T-helper 1 cell (primary cell): ENCODE measurements at regions not wholly inside any gene's neighbourhood (a gene's known extent, or its start where the extent isn't known, plus 50 kb on each side); places are given as distances from the start of the nearest gene placed in this dataset.
"Not testable (repeated sequence)": the region's sequence is repeated elsewhere in the genome, so short reads cannot be mapped to it uniquely, and the experiment has no call there.

Source experiments
- DNase-seq, 5 donors: peaks; one replicate each; pipeline ENCODE4 v3.0.0-alpha.2; 2012 to 2020

DNA sequence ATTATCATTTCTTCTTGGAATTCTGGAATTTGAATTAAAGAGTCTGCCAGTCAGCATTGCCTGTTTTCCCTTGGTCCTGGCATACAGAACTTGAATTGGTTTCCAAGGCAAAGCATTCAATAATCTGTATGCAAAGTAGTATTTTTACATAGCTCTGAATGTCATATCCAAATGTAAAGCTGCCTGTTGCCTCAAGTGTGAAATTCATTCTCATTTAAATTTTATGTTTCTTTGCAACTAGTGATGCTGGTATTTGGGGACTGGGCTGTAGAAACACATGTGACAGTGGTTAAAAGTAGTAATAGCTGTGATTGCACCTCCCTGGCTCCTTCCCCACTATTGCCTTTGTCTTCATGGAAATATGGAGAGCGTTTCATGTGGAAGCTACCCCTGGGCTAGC, 743.9 kb upstream of the GOLIM4 start:
- no peak for DNase-seq

DNA sequence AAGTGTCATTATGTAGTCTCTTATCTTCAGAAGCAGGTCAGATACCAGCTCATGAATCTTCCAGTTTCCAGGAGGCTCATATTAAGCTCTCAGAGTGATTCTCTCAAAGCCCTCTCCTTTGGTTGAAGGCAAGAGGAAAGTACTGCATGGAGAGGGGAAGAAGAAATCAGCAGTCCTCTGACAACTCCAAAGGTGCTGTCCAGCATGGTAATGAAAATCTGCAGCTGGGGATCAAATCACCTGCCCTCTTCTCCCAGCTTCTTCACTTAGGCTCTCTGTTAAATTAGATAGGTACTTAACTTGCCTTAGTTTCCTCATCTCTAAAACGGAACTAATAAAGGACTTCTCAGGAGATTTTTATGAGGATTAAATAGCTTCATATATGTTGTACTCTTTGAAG, 738.8 kb upstream of the GOLIM4 start:
- no peak for DNase-seq

DNA sequence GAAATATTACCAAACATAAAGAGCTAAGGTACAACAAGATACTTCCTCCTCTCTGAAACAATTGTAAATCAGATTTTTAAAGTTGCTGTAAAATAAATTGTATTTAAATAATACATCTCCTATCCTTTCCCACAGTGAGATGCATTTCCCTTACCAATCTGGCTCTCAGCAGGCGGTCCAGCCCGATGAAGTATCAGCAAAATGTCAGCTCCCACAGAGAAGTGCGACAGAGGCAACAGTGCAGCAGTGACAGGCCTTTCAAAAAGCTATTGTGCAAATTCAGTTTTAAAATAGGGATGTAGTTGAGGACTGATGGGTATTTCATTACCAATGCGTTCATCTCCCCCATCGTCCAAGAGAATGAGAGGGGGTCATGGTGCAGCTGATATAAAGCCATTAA, 733.2 kb upstream of the GOLIM4 start:
- no peak for DNase-seq

DNA sequence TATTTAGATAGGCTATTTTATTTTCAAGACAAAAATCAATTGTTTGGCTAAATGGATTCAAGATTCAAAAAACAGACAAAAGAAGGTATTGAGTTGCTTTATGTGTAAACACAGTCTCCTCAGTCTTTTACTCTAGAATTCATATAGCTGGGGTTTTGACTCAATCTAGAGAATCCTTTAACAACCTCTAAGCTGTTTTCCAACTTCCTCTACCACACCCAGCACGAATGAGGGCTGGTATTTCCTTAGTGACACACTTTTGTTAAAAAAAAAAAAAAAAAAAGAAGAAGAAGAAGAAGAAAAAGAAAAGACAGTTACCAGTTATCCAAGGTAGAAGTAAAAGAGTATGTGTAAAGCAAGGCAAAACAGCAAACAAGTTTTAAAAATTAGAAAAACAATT, 732.8 kb upstream of the GOLIM4 start:
- no peak for DNase-seq

DNA sequence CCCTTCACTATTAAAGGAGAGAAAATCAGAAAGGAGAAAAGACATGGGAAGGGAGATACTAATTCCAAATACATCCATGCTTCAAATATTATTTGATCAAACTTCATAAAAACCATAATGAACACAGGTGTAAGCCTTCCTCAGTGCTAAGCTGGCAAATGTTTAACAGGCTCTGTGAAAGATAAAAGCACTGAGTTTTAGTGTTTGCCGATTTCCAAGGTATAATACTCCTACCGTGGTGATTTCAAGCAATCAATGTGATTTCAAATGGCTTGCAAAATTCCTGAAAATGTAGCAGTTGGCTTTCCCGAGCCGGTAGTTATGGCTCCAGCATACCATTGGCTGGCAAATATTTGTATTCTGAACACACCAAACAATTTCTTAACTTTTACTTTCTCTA, 732.3 kb upstream of the GOLIM4 start:
- DNase-seq: no peak

DNA sequence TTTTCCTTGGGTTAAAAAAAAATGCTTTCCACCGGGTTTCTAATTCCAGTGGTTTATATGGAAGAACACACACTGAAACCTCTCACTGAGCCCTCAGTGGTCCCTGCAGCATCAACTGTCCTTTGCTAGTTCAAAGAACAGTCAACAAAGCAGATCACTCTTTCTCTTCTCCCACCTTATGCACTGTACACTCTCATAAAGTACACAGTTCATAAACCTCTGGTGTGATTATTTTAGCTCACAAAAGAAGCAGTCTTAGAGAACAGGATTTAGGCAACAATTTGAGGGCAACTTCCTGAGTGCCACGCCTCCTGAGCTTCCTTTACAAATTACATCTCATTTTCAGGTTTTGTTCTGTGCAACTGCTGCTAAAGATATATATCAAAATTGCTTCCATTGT, 728.4 kb upstream of the GOLIM4 start:
- DNase-seq: no peak

DNA sequence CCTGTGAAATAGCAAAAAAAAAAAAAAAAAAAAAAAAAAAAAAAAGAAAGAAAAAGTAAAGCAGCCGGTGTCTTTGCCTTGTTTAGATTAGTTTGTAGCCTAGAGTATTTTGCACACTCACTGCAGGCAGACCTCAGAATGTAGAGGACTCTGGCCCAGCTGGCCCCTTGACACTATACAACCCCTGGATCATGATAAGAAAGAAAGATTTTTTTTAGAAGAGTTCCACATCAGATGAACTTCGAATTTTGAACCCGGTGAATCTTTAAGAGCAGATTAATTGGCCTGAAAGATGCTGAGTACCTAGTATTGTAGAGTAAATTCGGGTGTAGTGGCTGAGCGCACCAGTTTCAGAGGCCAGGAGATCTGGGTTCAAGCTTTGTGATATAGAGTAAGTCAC, 727.7 kb upstream of the GOLIM4 start:
- no peak for DNase-seq

DNA sequence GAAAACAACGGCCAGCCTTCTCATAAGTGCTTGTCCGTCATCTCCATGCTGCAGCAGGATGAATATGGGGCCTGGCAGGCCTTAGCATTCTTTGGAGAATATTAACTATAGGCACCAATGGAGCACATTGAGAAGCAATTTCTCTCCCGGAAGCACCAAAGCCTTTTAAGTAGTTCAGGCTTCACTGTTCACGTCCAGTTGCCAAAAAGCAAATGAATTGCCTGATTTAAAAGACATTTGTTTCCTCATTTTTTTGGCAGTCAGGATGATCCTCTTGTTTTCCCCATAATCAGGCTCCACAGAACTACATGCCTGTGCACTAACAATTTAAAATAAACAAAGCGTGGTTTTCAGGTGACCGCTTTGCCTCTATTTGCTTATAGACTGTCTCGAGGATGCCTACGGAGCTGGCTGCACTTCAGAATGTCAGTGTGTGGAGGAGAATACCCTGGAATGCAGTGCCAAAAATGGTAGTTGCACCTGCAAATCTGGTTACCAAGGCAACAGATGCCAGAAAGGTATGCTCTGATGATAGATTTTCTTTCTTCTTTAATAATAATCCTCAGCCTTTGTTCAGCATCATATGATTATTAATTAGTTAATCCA, 725.2 kb upstream of the GOLIM4 start:
- no peak for DNase-seq

DNA sequence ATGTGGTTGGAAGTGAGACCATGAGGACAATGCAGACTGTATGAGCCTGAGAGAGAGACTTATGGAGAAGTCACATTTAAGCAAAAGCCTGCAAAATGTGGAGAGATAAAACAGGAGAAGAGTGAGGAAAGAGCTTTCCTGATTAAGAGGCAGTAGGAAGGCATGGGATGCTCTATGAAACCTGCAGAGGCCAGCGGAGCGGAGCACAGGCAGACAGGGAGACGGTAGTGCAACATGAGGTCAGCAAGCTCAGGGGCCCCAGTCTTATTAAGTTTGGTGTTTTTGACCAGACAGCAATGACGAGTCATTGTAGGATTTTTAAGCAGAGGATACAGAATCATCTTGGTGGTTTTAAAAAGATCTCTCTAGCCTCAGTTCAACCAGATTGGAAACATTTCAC, 721.5 kb upstream of the GOLIM4 start:
- no peak for DNase-seq

DNA sequence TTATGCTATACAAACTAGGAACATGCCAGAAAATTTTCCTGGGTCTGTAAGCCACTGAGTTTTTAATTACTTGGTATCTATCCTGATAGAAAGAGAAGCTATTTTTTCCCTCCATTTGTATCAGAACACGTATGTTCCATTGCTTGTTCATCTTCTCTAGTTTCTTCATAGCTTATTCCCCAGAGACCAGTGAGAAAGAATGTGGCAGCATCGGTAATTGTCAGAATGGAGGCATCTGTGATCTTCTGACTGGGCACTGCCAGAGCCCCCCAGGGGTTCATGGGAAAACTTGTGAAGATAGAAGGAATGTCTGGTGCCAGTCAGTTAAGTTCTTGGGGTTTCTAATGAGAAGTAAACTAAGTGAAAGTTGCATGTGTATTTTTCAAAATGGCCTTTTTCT, 720.2 kb upstream of the GOLIM4 start:
- DNase-seq: no peak

DNA sequence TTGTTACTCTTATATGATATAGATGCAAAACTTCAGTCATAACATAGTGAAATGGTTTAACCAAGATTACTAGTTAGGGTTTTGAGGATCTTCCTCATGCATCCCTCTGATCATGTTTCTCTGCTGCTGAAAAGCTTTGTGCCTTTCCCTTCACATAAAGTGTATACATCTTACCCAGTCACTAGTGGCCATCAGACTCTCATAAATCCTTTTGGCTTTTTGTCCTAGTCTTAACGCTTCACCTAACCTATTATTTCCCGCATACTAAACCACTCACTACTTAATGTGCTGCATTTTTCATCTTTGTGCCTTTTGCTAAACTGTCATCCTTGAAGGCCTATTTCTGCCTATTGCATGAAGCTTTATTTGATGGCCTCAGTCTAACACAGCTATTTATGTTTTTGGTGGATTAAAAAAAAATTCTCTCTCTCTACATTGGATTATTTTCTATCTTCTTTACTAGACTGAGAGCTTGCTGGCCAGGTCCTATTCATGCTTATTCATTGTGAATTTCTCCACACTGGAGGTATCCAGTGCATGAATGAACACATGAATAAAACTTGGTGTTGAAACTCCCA, 717.6 kb upstream of the GOLIM4 start:
- no peak for DNase-seq

DNA sequence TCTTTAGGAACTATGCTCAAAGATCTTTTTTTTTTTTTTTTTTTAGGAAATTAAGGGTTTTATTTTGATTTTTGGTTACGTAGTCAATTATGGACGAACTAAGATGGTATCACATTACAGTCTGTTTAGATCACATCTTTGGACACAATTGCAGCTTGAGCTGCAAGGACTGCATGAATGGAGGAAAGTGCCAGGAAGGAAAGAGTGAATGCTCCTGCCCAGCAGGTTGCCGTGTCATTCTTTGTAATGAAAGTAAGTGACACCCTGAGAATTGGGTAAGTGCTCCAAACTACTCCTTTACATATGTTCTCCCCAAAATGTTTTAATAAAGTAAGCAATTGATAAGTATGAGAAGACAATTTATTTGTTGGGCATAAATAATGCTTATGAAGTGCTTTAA, 716.5 kb upstream of the GOLIM4 start:
- DNase-seq: no peak

DNA sequence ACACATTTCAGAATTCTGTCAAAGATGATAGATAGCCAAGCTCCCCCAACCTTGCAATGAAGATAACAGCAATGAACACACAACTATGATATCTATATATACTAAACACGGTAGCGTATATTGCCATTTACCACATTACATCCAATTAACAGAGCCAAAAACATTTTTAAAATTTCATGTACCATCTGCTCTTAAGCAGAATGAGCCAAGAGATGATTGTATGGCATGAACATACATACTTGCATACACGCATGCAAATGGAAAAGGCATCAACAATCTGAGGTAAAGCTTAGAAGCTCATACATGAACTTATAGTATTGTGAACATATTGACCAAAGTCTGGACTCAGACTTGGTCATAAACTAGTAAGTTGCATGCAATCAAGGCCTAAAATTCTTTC, 712.9 kb upstream of the GOLIM4 start:
- DNase-seq: no peak

DNA sequence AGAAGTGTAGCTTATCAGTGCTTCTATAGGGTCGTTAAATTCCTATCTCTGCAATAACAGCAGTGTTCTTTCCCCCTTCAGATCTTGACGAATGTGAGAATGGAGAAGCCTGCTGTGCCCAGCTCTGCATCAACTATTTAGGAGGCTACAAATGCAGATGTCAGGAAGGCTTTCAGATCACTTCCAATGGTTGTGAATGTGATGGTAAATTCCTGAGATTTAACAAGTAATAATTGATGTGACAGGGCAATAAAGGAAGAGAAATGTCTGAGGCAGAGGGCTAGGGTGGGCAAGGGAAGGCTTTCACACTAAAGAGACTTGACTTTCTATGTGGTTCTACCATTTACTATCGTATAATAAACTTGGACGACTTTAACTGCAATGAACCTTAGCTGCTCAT, 711.7 kb upstream of the GOLIM4 start:
- no peak for DNase-seq

DNA sequence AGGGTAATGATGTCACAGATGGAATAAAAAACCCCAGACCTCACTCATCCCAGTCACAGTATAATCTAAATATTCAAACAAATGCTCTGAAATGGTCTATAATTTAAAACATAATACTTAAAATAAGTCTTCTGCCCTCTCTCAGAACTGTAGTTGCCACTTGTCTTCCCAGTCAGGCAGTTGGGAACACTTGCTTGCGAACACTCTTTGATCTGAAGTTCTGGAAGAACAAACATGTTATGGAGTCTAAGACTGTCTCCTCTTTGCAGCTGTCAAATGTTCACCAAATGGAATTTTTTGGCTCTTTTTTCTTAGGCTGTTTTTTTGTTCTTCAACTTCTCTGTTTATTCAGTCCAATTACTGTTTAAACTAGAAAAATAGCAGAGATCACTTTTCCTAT, 711.1 kb upstream of the GOLIM4 start:
- DNase-seq: no peak

DNA sequence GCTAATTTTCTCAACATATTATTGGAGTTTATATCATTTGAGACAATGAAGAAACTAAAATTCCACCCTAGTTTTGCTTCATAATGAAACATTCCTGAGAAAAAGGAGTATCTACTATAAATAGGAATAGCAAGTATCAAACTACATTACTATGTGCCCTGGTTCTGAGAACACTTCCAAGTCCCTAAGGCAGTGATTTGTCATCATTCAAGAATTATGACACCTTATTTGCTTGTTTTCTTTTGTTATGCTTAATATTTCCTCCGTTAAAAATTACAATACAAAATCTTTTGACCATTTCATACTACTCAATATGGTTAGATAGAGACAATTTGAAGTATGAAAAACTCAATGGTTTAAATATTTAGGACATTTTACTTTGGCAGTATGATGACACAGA, 707.8 kb upstream of the GOLIM4 start:
- no peak for DNase-seq

DNA sequence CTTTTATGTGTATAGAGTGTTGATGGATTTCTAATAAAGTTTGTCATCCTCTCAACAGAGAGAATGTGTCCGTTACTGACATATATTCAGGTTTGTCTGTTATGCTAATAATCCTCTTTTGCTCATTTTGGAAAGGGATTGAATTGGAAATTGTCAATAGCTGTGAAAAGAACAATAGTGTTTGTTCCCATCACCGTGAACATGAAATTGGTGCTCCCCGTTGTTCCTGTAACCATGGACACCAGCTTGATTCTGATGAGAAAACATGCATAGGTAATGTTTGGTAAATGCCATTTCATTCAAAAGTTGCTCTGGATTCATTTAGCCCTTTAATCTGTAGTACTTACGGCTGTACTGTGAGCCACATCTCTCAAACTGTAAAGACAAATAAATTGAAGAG, 707.0 kb upstream of the GOLIM4 start:
- DNase-seq: no peak

DNA sequence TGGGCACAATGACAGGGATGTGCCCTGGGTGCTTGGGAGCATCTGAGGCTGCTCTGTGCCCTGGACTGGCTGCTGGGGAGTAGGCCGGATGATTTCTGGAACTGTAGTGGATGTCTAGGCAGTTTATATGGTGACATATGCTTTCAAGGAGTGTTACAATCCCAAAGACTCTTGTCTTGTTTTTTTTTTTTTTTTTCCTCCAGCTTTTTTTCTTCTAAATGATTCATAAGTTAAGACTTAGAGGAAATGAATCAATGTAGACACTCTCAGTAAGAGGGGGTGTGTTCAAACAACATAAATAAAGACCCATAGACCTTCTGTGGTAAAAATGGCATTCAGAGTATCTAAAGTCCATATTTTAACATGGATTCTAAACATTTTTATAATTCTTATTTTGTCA, 706.1 kb upstream of the GOLIM4 start:
- DNase-seq: no peak

DNA sequence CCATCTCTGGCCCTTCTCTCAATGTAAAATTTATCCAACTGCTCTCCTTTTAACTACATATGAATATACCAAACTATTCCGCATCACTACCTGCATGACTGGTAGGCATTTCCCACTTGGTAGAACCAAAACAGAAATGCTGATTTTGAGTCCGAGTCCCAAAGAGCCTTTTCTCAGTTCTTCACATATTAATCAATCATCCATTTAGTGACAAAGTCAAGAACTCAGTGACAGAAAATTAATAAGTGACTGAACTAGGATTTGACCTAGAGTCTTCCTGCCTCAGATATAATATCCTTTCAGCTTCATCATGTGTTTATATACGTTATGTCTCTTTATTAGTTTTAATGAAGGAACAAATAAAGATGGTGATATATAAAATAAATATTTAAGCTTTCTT, 700.6 kb upstream of the GOLIM4 start:
- DNase-seq: no peak

DNA sequence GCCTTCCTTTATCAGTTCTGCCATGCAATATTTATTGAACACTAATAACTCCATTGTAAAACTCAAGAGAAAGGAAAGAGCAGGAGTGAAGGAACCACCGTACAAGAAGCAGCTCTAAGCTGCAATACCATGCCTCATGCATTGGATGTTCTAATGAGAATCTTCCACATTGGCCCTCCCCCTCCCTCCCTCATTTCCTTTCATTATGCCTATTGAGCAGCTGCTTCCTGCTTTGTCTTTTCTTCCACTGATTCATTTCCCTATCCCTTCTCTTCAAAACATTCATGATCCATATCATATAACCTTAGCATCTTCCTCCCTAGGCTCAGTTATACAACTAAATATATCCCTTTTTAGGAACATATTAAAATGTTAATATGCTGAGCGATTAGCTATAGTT, 698.7 kb upstream of the GOLIM4 start:
- no peak for DNase-seq

DNA sequence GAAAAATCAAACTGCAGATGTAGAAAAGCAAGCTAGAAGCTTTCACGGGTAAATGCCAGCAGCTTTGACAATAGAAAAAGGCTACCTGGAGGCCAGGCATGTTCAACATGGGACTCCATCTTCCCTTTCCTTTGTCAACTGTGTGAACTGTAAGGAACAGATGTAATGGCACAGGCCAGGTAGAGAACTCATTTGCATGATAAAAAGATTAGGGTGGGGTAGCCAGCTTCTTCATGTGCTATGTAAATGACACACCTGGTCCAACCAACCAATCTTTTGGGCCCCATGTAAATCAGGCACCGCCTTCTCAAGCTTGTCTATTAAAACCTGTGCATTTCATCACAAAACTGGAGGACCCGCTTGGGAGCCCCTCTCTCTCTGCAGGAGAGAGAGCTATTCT, 686.5 kb upstream of the GOLIM4 start:
- DNase-seq: no peak

DNA sequence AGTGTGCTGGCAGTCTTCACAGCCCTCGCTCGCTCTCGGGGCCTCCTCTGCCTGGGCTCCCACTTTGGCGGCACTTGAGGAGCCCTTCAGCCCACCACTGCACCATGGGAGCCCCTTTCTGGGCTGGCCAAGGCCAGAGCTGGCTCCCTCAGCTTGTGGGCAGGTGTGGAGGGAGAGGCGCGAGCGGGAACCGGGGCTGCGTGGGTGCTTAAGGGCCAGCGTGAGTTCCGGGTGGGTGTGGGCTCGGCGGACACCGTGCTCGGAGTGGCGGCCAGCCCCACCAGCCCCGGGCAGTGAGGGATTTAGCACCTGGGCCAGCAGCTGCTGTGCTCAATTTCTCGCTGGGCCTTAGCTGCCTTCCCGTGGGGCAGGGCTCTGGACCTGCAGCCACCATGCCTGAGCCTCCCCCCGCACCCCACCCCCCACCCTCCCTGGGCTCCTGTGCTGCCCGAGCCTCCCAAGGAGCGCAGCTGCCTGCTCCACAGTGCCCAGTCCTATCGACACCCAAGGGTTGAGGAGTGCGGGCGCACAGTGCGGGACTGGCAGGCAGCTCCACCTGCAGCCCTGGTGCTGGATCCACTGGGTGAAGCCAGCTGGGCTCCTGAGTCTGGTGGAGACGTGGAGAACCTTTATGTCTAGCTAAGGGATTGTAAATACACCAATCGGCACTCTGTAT, 684.4 kb upstream of the GOLIM4 start:
- DNase-seq: not testable (repeated sequence)

DNA sequence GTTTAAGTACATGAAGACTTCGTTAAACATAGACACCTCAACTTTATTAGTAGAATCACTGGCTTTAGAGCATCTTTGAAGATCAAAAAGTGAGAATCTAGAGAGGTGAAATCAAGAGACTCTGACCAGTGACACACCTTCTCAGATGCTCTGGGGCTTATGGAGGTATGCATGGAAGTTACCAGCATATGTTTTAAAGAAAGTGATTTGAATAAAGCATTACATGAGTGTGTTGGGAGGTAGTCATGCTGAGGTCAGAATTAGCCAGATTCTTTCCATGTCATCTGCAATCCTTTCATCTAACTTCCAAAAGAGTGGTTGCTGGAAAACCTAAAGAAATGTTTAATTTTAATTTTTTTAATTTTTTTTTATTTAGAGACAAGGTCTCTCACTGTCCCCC, 658.0 kb upstream of the GOLIM4 start:
- DNase-seq: no peak

DNA sequence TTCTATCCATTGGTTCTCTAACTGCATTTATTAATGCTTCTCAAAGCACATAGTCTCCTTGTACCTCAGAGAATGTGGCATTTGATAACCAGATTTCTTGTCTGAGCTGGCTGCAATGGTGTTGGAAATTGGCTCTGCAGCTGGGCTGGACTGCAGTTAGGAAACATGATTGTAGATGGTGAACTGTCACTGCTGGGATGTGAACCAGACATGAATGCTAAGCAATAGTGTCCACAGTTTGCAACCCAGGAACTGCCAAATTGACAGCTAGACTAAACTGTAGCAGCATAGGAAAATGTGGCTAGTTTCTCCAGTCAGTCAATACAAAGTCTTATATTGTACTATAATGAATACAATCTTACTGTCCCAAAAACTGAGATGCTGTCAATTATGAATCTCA, 656.6 kb upstream of the GOLIM4 start:
- DNase-seq: no peak

DNA sequence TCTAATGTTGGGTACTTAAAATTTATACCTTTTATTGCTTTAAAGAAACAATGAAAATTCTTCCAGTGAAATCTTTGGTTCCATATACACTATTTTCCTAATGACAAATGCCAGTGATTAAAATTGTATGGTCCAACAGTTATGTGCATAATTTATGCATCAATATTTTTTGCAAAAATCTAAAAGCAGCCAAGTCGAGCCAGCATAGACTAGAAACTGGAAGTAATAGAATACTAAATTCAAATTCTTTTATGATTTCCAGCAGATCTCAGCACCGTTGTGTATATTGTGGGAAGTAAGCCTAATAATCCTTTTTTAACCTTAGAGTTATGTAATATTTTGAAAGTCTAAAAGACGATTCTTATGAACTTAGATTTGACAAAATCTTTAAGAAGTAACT, 652.0 kb upstream of the GOLIM4 start:
- no peak for DNase-seq
